HG02885 (cell line): ENCODE measurements at regions not wholly inside any gene's neighbourhood (a gene's known extent, or its start where the extent isn't known, plus 50 kb on each side); places are given as distances from the start of the nearest gene placed in this dataset.

Experiments used
- ATAC-seq: cut with Tn5 transposase; IDR thresholded peaks from one replicate; pipeline ENCODE4 v1.9.1; 2021; ENCODE audit warnings: mild to moderate bottlenecking; ENCODE audit not compliant: unreplicated experiment, poor library complexity

GRCh38 chr1:212556822-212557549, 51.6 kb upstream of the ATF3 start:
- no peak for ATAC-seq

GRCh38 chr1:212557739-212558692, 50.5 kb upstream of the ATF3 start:
- peak; percentile 44 for ATAC-seq

DNA sequence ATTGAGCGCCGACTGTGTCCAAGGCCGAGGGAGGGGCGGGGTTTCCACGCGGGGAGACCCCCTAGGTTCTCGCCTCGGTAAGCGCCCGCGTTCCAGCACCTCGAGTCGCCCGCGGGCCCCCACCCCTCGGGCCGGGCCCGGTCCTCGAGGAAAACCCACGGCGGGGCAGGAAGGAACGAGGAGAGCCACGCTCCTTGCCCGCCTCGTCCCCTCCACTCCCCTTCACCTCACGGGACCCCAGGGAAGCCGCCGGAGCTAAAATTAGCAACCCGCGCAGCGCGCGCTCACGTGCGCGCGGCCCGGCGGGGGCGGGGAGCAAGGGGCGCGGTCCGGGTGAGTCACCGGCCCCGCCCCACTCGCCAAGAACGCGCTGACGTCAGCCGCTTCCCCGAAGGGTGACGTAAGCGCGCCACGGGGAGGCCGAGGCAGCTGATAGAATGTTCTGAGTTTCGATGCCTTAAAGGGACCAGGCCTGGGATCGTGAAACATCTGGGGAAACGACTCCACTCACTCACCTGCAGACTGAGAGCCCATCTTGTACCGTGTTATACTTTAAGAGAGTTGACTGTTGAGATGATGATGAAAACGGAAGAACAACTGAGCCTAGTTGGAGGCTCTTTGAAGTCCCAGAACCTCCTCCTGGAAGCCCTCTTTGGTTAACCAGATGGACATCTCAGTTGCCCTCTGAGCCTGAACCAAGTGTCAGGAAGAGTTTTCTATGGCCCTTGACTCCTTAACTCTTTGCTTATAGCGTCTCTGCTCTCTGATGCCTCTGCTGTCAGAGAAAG, 49.7 kb upstream of the ATF3 start:
- peak; percentile 96 for ATAC-seq
